PFSK-1 (cell line): ENCODE measurements at regions not wholly inside any gene's neighbourhood (a gene's known extent, or its start where the extent isn't known, plus 50 kb on each side); places are given as distances from the start of the nearest gene placed in this dataset.

Experiments
- FOXP2 ChIP-seq: optimal IDR thresholded peaks from 2 replicates; pipeline ENCODE3; 2011; ENCODE audit warnings: borderline replicate concordance, control low read depth, inconsistent platforms; ENCODE audit not compliant: insufficient read depth; ENCODE audit errors: extremely low read length, extremely low read depth
- POLR2AphosphoS5 ChIP-seq: IDR thresholded peaks from 2 replicates; pipeline ENCODE4 v1.6.1; 2012; ENCODE audit warnings: low read depth, mild to moderate bottlenecking, control low read depth, low read length, moderate library complexity
- SIN3A ChIP-seq: IDR thresholded peaks from 2 replicates; pipeline ENCODE4 v1.6.1; 2012; ENCODE audit warnings: mild to moderate bottlenecking, low read length, moderate library complexity, borderline replicate concordance; ENCODE audit not compliant: insufficient read depth
- TAF1 ChIP-seq: IDR thresholded peaks from 2 replicates; pipeline ENCODE4 v1.6.1; 2012; ENCODE audit warnings: low read length, control low read depth, borderline replicate concordance; ENCODE audit not compliant: insufficient read depth
- TF ChIP-seq, protein P1 (sequence below), 2 experiments: IDR thresholded peaks; 2 replicates each; pipeline versions ENCODE4 v1.6.1 to v1.8.0; 2011 to 2012; ENCODE audit warnings: low read depth in 2 of 2, low read length in 2 of 2, control low read depth in 1 of 2, inconsistent platforms in 1 of 2, mild to moderate bottlenecking in 1 of 2, moderate library complexity in 1 of 2; ENCODE audit not compliant: insufficient read depth in 1 of 2

DNA sequence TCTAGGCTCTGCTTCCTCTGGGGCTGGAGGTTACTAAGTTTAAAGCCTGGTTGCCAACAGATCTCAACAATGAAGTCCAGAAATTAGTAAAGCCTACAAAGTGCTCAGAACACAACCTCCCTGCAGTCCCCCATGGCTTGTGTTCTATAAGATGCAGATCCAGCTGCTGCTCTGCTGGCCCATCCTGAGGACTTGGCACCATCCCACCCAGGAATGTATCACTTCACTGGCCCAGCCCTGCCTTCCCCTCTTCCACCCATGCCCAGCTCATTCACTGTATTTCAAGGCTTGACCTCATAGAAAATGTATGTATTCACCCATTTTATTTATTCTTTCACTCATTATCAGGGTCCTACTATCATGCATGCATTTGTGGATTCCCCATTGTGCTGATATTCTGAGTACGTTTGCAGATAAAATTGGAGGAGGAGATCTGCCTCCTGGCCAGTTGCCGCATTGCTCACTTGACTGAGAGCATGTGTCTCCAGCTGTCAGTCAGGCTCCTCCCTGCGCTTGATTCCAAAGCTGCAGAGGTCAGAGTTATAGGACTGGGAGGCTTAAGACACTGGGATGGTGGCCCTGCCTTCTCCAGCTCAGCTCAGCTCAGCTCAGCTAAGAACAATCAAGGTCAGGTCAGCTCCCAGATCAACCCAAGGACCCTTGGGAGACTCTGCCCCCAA is 104.8 kb downstream of the MAFB start:
- no peak for TF ChIP-seq FOXP2

DNA sequence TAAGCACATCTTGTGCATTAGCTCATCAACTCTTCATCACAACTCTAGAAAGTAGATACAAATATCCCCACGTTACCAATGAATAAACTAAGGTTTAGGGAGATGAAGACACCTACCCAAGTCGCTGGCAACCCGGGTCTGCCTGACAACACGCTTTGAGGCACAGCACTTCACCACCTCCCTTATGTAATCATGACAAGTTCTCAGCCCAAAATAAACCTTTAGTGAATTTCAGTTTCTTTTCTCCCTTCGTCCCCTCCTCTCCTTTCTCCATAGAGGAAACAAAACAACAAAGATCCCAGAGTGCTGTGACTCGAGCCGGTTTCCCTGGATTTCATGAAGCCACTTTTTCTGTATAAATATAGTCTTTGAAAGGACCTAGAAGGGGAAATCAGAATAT is 105.4 kb downstream of the MAFB start:
- TF ChIP-seq SIN3A, result no peak
- TF ChIP-seq FOXP2, result no peak
- no peak for TF ChIP-seq TAF1
- no peak for TF ChIP-seq POLR2AphosphoS5

DNA sequence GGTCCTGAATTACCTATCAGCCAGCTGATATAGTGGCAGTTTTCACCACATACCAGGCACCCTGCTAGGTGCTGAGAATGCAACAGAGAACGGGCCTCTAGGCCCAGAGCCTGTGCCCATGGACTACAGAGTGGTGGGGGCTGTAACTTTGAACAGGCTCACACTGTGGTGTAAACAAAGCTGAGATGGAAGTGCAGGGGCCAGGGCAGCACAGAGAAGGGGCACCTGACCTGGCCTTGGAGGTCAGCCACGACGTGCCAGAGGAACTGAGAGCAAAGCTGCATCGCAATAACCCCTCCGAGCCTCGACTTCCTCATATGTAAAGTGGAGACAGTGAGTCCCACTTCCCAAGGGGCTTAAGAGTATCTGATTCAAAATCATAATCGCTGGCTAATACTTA is 105.8 kb downstream of the MAFB start:
- TF ChIP-seq SIN3A (no peak), FOXP2 (no peak), POLR2AphosphoS5 (no peak), TAF1 (no peak)
- TF ChIP-seq, protein P1, sequence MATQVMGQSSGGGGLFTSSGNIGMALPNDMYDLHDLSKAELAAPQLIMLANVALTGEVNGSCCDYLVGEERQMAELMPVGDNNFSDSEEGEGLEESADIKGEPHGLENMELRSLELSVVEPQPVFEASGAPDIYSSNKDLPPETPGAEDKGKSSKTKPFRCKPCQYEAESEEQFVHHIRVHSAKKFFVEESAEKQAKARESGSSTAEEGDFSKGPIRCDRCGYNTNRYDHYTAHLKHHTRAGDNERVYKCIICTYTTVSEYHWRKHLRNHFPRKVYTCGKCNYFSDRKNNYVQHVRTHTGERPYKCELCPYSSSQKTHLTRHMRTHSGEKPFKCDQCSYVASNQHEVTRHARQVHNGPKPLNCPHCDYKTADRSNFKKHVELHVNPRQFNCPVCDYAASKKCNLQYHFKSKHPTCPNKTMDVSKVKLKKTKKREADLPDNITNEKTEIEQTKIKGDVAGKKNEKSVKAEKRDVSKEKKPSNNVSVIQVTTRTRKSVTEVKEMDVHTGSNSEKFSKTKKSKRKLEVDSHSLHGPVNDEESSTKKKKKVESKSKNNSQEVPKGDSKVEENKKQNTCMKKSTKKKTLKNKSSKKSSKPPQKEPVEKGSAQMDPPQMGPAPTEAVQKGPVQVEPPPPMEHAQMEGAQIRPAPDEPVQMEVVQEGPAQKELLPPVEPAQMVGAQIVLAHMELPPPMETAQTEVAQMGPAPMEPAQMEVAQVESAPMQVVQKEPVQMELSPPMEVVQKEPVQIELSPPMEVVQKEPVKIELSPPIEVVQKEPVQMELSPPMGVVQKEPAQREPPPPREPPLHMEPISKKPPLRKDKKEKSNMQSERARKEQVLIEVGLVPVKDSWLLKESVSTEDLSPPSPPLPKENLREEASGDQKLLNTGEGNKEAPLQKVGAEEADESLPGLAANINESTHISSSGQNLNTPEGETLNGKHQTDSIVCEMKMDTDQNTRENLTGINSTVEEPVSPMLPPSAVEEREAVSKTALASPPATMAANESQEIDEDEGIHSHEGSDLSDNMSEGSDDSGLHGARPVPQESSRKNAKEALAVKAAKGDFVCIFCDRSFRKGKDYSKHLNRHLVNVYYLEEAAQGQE (IDR thresholded peaks at IDR 0.05; ENCODE audit: insufficient read depth in 1 of 2, low read depth in 2 of 2, low read length in 2 of 2), result no peak

DNA sequence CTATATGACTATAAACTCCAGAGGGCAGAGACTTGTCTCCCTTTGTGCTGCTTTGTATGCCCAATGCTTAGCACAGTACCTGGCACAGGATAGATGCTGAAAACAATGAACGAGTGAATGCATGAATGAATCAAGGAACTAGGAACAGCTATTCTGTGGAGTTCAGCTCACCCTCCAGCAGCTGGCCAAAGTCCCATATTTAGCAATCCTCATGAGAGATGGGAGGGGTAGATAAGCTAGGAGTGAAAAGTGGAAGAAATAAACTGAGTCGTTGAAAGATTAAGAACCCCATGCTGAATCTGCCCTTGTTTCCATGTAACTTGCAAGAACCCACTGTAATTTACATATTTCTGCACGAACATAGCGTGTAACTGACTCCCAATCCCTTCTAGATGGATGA is 106.5 kb downstream of the MAFB start:
- TF ChIP-seq TAF1, result no peak
- TF ChIP-seq, protein P1 (IDR thresholded peaks at IDR 0.05; ENCODE audit: insufficient read depth in 1 of 2, low read depth in 2 of 2, low read length in 2 of 2), result no peak
- TF ChIP-seq FOXP2, result no peak
- no peak for TF ChIP-seq SIN3A
- no peak for TF ChIP-seq POLR2AphosphoS5

DNA sequence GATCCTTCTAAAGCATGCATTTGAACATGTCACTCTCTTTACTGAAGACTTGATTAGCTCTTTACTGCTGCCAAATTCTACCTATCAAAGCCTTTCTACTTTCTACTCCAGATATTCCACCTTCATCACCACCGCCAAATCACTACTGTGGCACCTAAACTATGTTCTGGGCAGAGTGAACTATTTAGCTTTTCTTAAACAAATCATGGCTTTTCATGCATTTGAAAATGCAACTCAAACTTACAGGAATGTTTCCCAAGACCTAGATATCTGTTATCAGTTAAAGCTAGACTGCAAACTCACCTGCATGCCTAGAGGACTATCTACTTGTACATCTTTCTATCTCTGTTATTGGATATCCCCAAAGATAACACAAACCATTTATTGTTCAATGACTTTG is 109.3 kb downstream of the MAFB start:
- TF ChIP-seq POLR2AphosphoS5 (no peak), FOXP2 (no peak), TAF1 (no peak), SIN3A (no peak)
- TF ChIP-seq, protein P1 (IDR thresholded peaks at IDR 0.05; ENCODE audit: insufficient read depth in 1 of 2, low read depth in 2 of 2, low read length in 2 of 2), result no peak

DNA sequence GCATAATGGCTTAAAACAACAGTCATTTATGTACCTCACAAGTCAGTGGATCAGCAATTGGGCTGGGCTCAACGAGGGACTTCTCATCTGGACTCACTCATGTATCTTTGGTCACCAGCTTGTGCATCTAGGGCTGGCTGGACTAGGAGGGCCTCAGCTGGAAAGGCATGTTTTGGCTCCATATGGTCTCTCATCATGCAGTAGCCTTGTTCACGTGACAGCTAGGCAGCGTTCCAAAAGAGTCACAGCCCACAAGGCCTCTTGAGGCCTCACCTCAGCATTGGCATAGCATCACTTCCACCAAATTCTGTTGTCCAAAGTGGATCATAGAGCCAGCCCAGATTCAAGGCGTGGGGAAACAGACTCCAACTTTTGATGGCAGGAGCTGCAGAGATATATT is 110.1 kb downstream of the MAFB start:
- no peak for TF ChIP-seq TAF1
- TF ChIP-seq SIN3A, result no peak
- TF ChIP-seq, protein P1 (IDR thresholded peaks at IDR 0.05; ENCODE audit: insufficient read depth in 1 of 2, low read depth in 2 of 2, low read length in 2 of 2), result no peak
- no peak for TF ChIP-seq FOXP2
- TF ChIP-seq POLR2AphosphoS5, result no peak
